Ishikawa (cell line): ENCODE measurements at regions not wholly inside any gene's neighbourhood (a gene's known extent, or its start where the extent isn't known, plus 50 kb on each side); places are given as distances from the start of the nearest gene placed in this dataset.

ENCODE experiments used
- CEBPB ChIP-seq: IDR thresholded peaks from 2 replicates; pipeline ENCODE4 v1.6.1; 2012
- CREB1 ChIP-seq: IDR thresholded peaks from 2 replicates; pipeline ENCODE4 v1.6.1; 2012; ENCODE audit warnings: low read depth
- EGR1 ChIP-seq: IDR thresholded peaks from 2 replicates; pipeline ENCODE4 v1.6.1; 2012
- EP300 ChIP-seq: IDR thresholded peaks from 2 replicates; pipeline ENCODE4 v1.6.1; 2012; ENCODE audit warnings: borderline replicate concordance
- FOXM1 ChIP-seq: IDR thresholded peaks from 2 replicates; pipeline ENCODE4 v1.6.1; 2012; ENCODE audit warnings: low read depth, borderline replicate concordance
- MAX ChIP-seq: IDR thresholded peaks from 2 replicates; pipeline ENCODE4 v1.6.1; 2012
- NFIC ChIP-seq: IDR thresholded peaks from 2 replicates; pipeline ENCODE4 v1.6.1; 2012
- RAD21 ChIP-seq: IDR thresholded peaks from 2 replicates; pipeline ENCODE4 v1.6.1; 2012; ENCODE audit warnings: low read depth
- REST ChIP-seq: IDR thresholded peaks from 2 replicates; pipeline ENCODE4 v1.6.1; 2012; ENCODE audit warnings: low read depth, mild to moderate bottlenecking
- TAF1 ChIP-seq: IDR thresholded peaks from 2 replicates; pipeline ENCODE4 v1.6.1; 2012; ENCODE audit warnings: low read depth, mild to moderate bottlenecking
- TCF12 ChIP-seq: IDR thresholded peaks from 2 replicates; pipeline ENCODE4 v1.6.1; 2012; ENCODE audit warnings: low read depth
- TEAD4 ChIP-seq: IDR thresholded peaks from 2 replicates; pipeline ENCODE4 v1.6.1; 2012
- YY1 ChIP-seq: IDR thresholded peaks from 2 replicates; pipeline ENCODE4 v1.6.1; 2012; ENCODE audit warnings: low read depth
- ZBTB7A ChIP-seq: IDR thresholded peaks from 2 replicates; pipeline ENCODE4 v1.6.1; 2012; ENCODE audit warnings: low read depth
- TF ChIP-seq, protein P1 (sequence below): IDR thresholded peaks from 2 replicates; pipeline ENCODE4 v1.6.1; 2012

GRCh38 chr13:83955011-83955410 is 72.7 kb upstream of the SLITRK1 start:
- TF ChIP-seq FOXM1 (no peak), EP300 (no peak), TCF12 (no peak), CEBPB (no peak), TAF1 (no peak), CREB1 (no peak), REST (no peak), YY1 (no peak)

GRCh38 chr13:83953916-83954315 is 71.6 kb upstream of the SLITRK1 start:
- no peak for TF ChIP-seq TCF12
- TF ChIP-seq FOXM1, result no peak
- no peak for TF ChIP-seq TAF1
- TF ChIP-seq CREB1, result no peak
- no peak for TF ChIP-seq EP300
- no peak for TF ChIP-seq RAD21
- no peak for TF ChIP-seq MAX
- TF ChIP-seq EGR1, result no peak
- no peak for TF ChIP-seq ZBTB7A
- TF ChIP-seq YY1, result no peak
- TF ChIP-seq NFIC, result no peak
- no peak for TF ChIP-seq TEAD4

DNA sequence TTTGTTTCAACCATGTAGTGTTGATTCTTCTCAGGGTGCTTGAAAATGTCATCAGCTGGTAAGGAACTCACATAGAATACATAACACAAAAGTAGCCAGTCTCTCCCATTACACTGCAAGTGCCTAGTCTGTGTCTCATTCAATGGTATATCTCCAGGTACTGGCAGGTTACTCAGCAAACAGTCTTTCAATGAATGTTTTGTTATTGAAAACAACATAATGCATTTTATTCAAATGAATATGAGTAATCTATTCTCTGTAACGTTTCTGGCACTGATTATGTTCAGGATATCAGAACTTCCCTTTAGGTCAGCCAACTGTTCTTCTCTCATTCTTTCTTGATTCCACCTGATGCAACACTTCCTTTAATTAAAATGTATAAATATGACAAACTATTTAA is 68.0 kb upstream of the SLITRK1 start:
- no peak for TF ChIP-seq TEAD4
- TF ChIP-seq FOXM1, result no peak
- TF ChIP-seq EP300, result no peak
- no peak for TF ChIP-seq REST
- no peak for TF ChIP-seq RAD21
- TF ChIP-seq, protein P1, sequence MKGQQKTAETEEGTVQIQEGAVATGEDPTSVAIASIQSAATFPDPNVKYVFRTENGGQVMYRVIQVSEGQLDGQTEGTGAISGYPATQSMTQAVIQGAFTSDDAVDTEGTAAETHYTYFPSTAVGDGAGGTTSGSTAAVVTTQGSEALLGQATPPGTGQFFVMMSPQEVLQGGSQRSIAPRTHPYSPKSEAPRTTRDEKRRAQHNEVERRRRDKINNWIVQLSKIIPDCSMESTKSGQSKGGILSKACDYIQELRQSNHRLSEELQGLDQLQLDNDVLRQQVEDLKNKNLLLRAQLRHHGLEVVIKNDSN, result no peak
- TF ChIP-seq CEBPB, result no peak
- no peak for TF ChIP-seq YY1
- TF ChIP-seq ZBTB7A, result no peak
- TF ChIP-seq CREB1, result no peak
- no peak for TF ChIP-seq NFIC
- TF ChIP-seq EGR1, result no peak
- no peak for TF ChIP-seq TAF1

- TF ChIP-seq RAD21 (peak; percentile 19; the same call in 1 of the 2 replicates), ZBTB7A (no peak)
These were observed 61.4 kb upstream of the SLITRK1 start for GRCh38 chr13:83943530-83944279.

GRCh38 chr13:83941701-83942335 is 59.5 kb upstream of the SLITRK1 start:
- TF ChIP-seq MAX (no peak), ZBTB7A (no peak), YY1 (no peak), RAD21 (no peak), TAF1 (no peak)

DNA sequence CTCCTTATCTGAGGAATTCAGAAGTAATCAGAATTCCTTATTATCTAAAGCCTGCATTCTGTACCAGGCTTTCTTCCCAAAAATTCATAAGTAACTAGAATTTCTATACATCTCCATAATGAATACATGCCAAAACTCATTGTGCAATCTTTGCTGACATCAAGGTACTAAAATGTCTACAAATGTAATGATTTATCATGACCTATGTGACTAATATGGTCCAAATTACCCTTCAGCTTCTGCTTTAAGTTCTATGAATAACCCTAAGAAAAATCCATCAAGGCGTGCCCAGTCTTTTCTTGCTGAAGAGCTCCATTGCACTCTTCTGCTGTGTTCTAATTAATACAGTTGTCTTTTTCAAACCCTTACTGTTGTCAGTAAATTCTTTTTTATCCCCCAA is 58.5 kb upstream of the SLITRK1 start:
- TF ChIP-seq NFIC, result no peak

- TF ChIP-seq YY1, result no peak
- TF ChIP-seq NFIC, result no peak
- no peak for TF ChIP-seq MAX
- TF ChIP-seq TEAD4, result no peak
- no peak for TF ChIP-seq TCF12
- no peak for TF ChIP-seq ZBTB7A
- no peak for TF ChIP-seq EGR1
- TF ChIP-seq TAF1, result no peak
- TF ChIP-seq RAD21, result no peak
- no peak for TF ChIP-seq CEBPB
- TF ChIP-seq, protein P1, result no peak
- no peak for TF ChIP-seq REST
- TF ChIP-seq CREB1, result no peak
These were observed 55.3 kb upstream of the SLITRK1 start for GRCh38 chr13:83937579-83937978.
